ENCODE measurements at regions not wholly inside any gene's neighbourhood (a gene's known extent, or its start where the extent isn't known, plus 50 kb on each side); places are given as distances from the start of the nearest gene placed in this dataset.

DNA sequence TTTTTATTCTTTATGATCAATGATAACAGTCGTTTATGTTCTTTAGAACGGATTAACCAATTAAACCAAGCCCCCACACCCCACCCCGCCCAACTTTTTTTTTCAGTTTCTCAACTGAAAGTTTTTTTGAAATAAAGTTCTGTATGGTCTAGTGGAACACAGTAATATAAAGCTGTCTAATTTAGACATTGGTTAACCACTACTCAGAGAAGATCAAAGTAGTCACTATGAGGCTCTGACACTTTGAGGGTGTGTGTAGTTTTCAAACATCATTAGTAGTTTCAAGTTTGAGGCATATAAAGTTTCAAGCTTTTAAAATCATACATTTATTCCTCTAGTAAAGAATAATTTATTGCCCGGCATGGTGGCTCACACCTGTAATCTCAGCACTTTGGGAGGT lies 413.2 kb downstream of the EFNB2 start:
- Histone ChIP-seq H3K4me3 (no peak overlapping the region), H3K9me3 (no peaks in the 10 kb centered on the region), H3K4me1 (no peaks in the 10 kb centered on the region), H3K36me3 (no peaks in the 10 kb centered on the region), H3K27me3 (no peaks in the 10 kb centered on the region), H3K27ac (no peak overlapping the region)
- intact Hi-C loops (cut with DNase I; ENCODE audit: low total_unique reads), result no loop called here
- TF ChIP-seq, protein P1, sequence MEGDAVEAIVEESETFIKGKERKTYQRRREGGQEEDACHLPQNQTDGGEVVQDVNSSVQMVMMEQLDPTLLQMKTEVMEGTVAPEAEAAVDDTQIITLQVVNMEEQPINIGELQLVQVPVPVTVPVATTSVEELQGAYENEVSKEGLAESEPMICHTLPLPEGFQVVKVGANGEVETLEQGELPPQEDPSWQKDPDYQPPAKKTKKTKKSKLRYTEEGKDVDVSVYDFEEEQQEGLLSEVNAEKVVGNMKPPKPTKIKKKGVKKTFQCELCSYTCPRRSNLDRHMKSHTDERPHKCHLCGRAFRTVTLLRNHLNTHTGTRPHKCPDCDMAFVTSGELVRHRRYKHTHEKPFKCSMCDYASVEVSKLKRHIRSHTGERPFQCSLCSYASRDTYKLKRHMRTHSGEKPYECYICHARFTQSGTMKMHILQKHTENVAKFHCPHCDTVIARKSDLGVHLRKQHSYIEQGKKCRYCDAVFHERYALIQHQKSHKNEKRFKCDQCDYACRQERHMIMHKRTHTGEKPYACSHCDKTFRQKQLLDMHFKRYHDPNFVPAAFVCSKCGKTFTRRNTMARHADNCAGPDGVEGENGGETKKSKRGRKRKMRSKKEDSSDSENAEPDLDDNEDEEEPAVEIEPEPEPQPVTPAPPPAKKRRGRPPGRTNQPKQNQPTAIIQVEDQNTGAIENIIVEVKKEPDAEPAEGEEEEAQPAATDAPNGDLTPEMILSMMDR (IDR thresholded peaks at IDR 0.05), result no peak
- DNase-seq, result no peak

DNA sequence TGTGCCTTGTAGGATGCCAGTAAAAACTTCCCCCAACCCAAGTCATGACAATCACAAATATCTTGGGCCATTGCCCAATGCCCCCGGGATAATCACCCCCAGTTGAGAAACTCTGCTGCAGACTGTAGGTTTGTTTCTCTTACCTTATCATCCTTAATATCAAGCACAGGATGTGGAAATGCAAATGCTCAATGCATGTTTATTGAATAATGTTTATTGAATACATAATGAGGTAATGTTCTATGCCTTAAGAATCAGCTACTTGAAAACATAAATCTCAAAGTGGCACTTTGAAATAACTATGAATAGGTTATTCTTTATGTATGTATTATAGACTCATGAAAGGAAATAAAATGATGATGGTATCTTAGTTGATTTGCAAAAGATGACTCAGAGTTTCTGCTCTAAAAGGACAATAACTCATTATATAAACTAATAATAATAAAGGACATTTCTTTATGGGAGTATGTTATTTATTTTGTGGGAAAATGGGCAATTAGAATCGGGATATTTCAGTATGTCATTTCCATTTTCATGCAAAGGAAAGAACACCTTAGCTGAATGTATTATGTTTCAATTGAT lies 414.2 kb downstream of the EFNB2 start:
- Histone ChIP-seq H3K27me3 (no peaks in the 10 kb centered on the region), H3K9me3 (no peaks in the 10 kb centered on the region), H3K4me3 (no peak overlapping the region), H3K36me3 (no peaks in the 10 kb centered on the region), H3K4me1 (no peaks in the 10 kb centered on the region), H3K27ac (no peak overlapping the region)
- TF ChIP-seq, protein P1 (IDR thresholded peaks at IDR 0.05), result no peak
- intact Hi-C loops (cut with DNase I; ENCODE audit: low total_unique reads), result no loop called here
- no peak for DNase-seq

- no peaks in the 10 kb centered on the region for H3K4me1 ChIP-seq
- H3K27me3 ChIP-seq, result no peaks in the 10 kb centered on the region
- TF ChIP-seq, protein P1 (IDR thresholded peaks at IDR 0.05), result no peak
- DNase-seq, result no peak
- no peaks in the 10 kb centered on the region for H3K36me3 ChIP-seq
- H3K4me3 ChIP-seq, result no peak overlapping the region
- intact Hi-C loops (cut with DNase I; ENCODE audit: low total_unique reads), result no loop called here
- H3K9me3 ChIP-seq, result no peaks in the 10 kb centered on the region
- no peak overlapping the region for H3K27ac ChIP-seq
Observed at GRCh38 chr13:106118996-106119395, 416.5 kb downstream of the EFNB2 start.

DNA sequence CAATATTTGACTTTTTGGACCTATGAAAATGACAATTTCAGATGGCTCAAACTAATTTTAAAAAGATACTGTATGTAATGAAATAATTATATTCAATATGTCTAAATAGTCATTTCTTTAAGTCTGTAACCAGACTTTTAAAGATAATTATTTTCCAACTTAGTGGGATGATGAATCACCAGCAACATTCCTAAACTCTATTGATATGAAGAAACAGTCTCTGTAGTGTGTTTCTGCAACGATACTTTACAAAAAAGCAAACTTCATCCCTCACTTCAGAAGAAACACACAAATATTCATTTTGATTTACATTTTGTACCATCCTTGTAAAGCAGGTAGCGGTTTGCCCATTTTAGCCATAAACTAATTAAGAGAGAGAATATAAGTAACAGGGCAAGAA lies 417.4 kb downstream of the EFNB2 start:
- H3K4me3 ChIP-seq, result no peak overlapping the region
- no peaks in the 10 kb centered on the region for H3K27me3 ChIP-seq
- no peaks in the 10 kb centered on the region for H3K36me3 ChIP-seq
- DNase-seq, result no peak
- H3K27ac ChIP-seq, result no peak overlapping the region
- no peaks in the 10 kb centered on the region for H3K9me3 ChIP-seq
- no peaks in the 10 kb centered on the region for H3K4me1 ChIP-seq
- TF ChIP-seq, protein P1 (IDR thresholded peaks at IDR 0.05), result no peak
- intact Hi-C loops (cut with DNase I; ENCODE audit: low total_unique reads), result no loop called here

- Histone ChIP-seq H3K4me3 (no peak overlapping the region), H3K4me1 (no peaks in the 10 kb centered on the region), H3K9me3 (no peaks in the 10 kb centered on the region), H3K27ac (no peak overlapping the region), H3K36me3 (no peaks in the 10 kb centered on the region), H3K27me3 (no peaks in the 10 kb centered on the region)
- intact Hi-C loops (cut with DNase I; ENCODE audit: low total_unique reads), result no loop called here
- TF ChIP-seq, protein P1 (IDR thresholded peaks at IDR 0.05), result no peak
- DNase-seq, result no peak
Observed at GRCh38 chr13:106117640-106118039, 417.8 kb downstream of the EFNB2 start.

- Histone ChIP-seq H3K4me1 (no peaks in the 10 kb centered on the region), H3K9me3 (no peaks in the 10 kb centered on the region), H3K27ac (no peak overlapping the region), H3K4me3 (no peak overlapping the region), H3K27me3 (no peaks in the 10 kb centered on the region), H3K36me3 (no peaks in the 10 kb centered on the region)
- DNase-seq, result no peak
- intact Hi-C loops (cut with DNase I; ENCODE audit: low total_unique reads), result no loop called here
- TF ChIP-seq, protein P1 (IDR thresholded peaks at IDR 0.05), result no peak
Observed at GRCh38 chr13:106117035-106117434, 418.4 kb downstream of the EFNB2 start.
